SK-MEL-5 (cell line): ENCODE measurements at regions not wholly inside any gene's neighbourhood (a gene's known extent, or its start where the extent isn't known, plus 50 kb on each side); places are given as distances from the start of the nearest gene placed in this dataset.

ENCODE experiments used
- DNase-seq: peaks from one replicate; pipeline ENCODE4 v3.0.0-alpha.2; 2016; ENCODE audit warnings: low read depth, low spot score
- in situ Hi-C: cut with HindIII; loops from 2 replicates; pipeline ENCODE4 v1.10.0; 2016; ENCODE audit warnings: low sequenced_read_pairs, high pct_unique_total_duplicates, low pct_unique_long_range_greater_than_20kb

DNA sequence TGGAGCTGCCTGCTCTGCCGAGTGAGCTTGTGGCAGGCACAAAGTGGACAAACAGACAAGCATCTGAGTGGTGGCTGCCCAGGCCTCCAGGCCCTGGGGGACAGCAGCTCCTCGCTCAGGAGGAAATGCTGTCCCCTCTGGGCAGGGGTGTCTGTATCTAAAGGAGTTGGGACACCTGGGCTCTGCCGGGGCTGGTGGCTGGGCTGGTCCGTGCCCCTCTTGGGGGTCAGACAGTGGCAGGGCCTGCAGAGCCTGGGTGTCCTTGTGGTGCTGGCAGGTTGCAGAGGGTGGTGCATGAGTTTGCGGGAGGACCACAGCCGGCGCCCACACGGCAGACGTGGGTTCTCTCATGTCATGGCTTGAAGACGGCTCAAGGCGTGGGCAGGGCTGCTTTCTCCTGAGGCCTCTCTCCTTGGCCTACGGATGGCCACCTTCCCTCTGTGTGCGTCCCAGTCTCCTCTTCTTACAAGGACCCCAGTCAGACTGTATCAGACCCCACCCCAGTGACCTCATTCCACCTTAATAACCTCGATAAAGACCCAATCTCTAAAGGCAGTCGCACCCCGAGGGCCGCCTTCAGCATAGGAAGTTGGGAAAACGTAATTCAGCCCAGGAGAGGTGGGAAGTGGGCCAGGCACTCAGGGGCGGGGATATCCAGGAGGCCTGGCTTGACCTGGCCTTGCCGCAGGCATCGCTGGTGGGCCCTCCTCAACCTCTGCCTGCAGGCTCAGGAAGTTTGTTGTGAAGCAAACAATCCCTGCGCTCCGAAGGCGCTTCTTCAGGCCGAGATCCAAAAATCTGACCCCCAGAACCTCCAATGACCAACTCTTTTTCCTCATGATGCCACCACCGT lies 110.0 kb downstream of the KIF26A start:
- in situ Hi-C loops = no loop called here

GRCh38 chr14:104249089-104249488 lies 110.7 kb downstream of the KIF26A start:
- in situ Hi-C loops = no loop called here

More for the DNA sequence above, 110.0 kb downstream of the KIF26A start:
- DNase-seq = no peak

GRCh38 chr14:104249706-104250105 lies 111.3 kb downstream of the KIF26A start:
- no peak for DNase-seq
- in situ Hi-C loops = no loop called here

More at GRCh38 chr14:104249089-104249488, 110.7 kb downstream of the KIF26A start:
- no peak for DNase-seq

DNA sequence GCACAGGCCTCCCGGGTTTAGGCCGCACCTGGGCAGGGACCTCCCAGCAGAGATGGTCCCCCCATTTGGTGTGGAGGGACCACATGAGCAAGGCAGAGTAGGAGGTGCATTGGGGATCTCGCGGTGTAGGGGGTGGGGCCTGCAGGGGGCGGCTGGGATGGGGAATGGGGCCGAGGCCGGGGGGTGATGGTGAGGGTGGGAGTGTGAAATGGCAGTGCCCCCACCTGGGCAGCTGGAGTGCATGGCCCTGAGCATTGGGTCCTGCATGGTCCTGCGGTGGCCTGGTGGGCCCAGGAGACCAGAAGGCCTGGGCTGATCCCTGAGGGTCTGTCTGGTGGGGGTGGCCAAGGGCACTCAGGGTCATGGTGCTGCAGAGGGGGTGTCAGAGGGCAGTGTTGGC lies 111.8 kb downstream of the KIF26A start:
- DNase-seq = no peak
- in situ Hi-C loops = no loop called here

- no peak for DNase-seq
- in situ Hi-C loops = no loop called here
These were observed 114.1 kb downstream of the KIF26A start for GRCh38 chr14:104252256-104253215.

- in situ Hi-C loops = no loop called here
These were observed 114.9 kb downstream of the KIF26A start for GRCh38 chr14:104253223-104253822.

GRCh38 chr14:104253901-104254353 lies 115.5 kb downstream of the KIF26A start:
- DNase-seq = no peak
- in situ Hi-C loops = no loop called here

More at GRCh38 chr14:104253223-104253822, 114.9 kb downstream of the KIF26A start:
- no peak for DNase-seq

DNA sequence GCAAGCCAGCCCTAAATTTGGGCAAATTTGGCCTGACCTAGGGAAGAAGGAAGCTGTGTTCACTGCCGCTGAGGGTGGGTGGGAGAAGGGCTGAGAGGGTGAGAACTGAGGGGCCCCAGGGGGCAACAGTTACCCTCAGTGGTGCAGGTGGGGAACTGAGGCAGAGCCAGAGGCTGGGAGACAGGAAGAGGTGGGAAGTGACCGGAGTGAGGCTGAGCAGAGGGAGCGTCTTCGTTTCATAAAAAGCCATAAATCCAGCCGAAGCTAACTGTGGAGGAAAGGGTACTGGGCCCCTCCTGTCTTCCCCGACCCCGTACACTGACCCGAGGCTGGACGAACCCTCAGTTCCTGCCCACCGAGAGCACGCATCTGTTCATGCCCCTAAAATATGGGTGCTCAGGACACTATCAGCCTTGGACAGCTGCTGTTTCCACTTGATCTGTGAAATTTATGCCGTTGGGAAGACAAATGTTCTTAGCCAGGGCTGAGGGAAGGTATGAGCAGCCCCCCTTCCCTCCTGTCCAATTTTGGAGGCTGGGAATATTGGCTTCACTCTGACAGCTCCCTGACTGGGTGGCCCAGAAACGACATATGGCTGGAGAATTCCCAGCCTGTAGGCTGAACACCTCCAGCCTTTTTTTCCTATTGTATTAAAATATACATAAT lies 116.5 kb downstream of the KIF26A start:
- DNase-seq = no peak
- in situ Hi-C loops = no loop called here

DNA sequence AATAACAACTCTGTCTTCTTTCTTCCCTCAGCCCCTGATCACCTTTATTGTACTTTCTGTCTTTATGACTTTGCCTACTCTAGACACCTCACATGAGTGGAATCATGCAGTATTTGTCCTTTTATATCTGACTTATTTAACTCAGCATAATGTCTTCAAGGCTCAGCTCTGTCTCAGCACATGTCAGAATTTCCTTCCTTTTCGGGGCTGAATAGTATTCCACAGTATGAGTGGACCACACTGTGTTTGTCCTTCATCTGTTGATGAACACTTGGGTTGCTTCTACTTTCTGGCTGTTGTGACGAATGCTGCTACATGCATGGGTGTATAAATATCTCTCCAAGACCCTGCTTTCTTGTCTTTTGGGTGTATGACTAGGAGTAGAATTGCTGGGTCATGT lies 117.6 kb downstream of the KIF26A start:
- in situ Hi-C loops = no loop called here
- no peak for DNase-seq

GRCh38 chr14:104262515-104263514 lies 124.4 kb downstream of the KIF26A start:
- no peak for DNase-seq
- in situ Hi-C loops = no loop called here

DNA sequence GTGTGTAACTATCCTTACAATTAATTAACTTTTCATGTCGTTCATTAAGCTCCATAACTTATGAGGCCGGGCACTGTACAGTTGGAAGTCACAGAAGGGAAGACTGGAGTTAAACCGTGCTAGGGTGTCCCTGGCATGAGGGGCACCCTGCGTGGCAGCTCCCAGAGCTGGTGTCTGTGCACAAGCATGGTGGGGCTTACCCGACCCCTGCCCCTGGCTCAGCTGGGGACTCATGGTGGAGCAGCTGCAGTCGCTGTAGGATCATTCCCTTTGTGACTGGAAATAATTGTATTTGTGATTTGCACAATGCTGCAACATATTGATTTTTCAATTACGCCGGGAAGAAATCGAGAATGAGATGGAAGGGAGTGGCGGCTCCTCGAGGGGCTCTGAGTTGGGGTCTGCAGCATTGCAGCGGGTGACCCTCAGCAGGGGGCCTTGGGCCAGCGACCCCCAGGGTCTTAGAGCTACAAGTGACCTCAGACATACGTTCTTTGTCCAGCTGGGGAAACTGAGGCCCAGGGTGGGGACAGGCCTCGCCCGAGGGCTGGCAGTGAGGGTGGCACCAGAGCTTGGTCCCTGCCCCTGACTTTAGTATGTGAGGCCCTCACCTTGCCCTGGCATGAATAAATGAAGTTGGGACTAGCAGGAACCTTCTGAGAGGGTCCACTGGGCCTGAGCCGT lies 125.4 kb downstream of the KIF26A start:
- in situ Hi-C loops = no loop called here
- no peak for DNase-seq

GRCh38 chr14:104264495-104265265 lies 126.3 kb downstream of the KIF26A start:
- no peak for DNase-seq
- in situ Hi-C loops = no loop called here

DNA sequence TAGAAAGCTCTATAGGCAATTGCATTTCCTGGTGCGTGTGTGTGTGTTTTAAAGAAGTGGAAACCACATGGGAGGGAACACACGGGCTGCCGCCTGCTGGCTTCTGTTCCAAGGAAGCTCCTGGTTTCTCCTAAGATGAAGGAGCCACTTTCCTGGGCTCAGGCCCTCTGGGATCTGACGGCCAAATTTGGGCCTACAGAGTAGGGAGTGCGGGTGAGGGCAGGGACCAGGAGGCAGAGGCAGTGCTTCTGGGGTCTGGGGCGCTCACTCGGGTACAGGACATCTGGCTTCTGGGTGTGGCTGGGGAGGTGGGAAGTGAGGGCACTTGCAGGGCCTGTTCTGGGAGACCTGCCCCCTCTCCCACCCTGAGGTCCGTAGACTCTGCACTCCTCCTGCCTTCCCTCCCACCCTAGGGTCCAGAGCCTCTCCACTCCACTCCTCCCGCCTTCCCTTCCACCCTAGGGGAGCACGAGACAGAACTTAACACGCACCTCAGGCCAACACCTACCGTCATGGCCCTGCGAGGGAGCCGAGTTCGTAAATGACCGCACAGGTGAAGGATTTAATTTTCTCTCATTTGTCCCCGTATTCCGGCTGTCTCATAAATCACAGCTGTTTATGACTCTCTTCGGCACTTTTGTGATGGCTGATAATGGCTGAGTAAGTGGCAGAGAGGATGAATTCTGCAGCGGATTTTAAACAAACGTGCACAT lies 127.7 kb downstream of the KIF26A start:
- no peak for DNase-seq
- in situ Hi-C loops = no loop called here

DNA sequence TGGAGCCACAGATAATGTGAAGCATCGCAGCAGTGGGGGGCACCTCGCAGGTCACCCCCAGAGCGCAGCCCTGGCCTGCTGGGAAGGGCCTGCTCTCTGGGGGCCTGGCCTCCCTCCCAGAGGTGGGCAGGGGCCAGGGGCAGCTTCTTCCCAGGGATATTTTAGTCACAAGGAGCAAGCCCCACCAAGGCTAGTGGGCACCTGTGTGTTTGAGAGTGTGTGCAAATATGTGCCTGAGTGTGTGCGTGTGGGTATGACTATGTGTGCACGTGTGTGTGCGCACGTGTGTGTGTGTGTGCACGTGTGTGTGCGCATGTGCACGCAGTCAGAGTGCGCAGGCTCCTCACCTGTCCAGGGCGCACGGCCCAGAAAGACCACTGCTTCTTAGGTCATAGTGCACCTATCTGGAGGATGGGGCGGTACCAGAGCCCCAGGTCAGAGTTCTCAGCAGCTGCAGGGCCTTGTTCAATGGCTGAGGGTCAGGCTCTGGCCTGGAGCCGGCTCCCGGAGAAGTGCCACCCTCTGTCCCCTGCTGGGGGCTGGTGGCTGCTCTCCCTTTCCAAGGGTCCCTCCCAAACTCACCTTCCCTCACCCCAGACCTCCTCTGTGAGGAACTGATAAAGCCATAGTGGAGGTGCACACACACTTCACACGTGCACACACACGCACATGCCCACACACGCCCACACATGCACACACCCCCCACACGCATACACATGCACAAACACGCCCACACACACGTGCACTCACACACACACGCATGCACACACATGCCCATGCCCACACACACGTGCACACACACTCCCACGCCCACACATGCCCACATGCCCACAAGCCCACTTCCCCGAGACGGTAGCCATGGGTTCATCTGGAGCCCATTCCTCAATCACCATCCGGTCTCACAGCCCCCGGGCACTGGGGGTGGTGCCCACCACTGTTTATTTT lies 128.5 kb downstream of the KIF26A start:
- in situ Hi-C loops = no loop called here

More for the DNA sequence above, 128.5 kb downstream of the KIF26A start:
- DNase-seq = no peak
